ENCODE measurements at regions not wholly inside any gene's neighbourhood (a gene's known extent, or its start where the extent isn't known, plus 50 kb on each side); places are given as distances from the start of the nearest gene placed in this dataset.
A peak's percentile ranks its signal among the peaks of the same experiment; 100 is the strongest.

GRCh38 chrX:13902406-13902805 is 85.5 kb upstream of the GPM6B start:
- no peak for DNase-seq

GRCh38 chrX:13901354-13901753 is 84.5 kb upstream of the GPM6B start:
- DNase-seq: no peak

GRCh38 chrX:13900351-13900750 is 83.5 kb upstream of the GPM6B start:
- no peak for DNase-seq

GRCh38 chrX:13899607-13900006 is 82.7 kb upstream of the GPM6B start:
- DNase-seq: peak; percentile 37

GRCh38 chrX:13898603-13899002 is 81.7 kb upstream of the GPM6B start:
- DNase-seq: no peak

DNA sequence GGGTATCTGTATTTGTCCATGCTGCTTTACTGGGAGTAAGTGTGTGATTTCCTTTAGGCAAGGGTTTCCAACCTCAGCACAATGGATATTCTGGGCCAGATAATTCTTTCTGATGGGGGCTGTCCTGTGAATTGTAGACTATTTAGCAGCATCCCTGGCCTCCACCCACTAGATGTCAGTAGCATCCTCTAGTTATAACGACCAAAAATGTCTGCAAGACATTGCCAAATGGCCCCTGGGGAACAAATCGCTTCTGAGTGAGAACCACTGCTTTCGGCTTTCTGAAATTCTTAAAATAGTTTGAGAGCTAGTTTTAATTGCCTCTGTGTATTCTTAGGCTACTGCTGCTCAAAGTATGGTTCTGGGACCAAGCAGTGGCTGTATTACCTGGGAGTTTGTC is 81.2 kb upstream of the GPM6B start:
- no peak for DNase-seq

GRCh38 chrX:13897566-13897965 is 80.7 kb upstream of the GPM6B start:
- no peak for DNase-seq

- no peak for DNase-seq
These were observed 78.1 kb upstream of the GPM6B start for GRCh38 chrX:13894888-13895565.

DNA sequence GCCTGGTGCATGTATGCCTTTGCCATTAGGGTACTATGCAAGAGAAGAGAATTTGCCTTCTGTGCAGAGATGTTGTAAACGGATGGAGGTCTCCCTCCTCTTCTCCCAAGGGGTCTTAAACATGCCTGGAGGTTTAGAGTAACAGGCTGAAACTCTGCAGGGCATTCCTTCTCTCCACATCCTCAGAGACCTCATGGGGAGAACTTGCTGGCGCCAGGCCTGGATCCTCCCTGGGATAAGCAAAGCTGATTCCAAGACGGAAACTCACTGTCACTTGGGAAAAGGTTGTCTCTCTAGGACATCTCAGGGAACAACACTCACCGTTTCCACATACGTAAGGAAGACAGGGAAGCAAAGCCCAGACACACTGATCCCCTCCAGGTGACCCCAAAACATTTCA is 76.9 kb upstream of the GPM6B start:
- no peak for DNase-seq

DNA sequence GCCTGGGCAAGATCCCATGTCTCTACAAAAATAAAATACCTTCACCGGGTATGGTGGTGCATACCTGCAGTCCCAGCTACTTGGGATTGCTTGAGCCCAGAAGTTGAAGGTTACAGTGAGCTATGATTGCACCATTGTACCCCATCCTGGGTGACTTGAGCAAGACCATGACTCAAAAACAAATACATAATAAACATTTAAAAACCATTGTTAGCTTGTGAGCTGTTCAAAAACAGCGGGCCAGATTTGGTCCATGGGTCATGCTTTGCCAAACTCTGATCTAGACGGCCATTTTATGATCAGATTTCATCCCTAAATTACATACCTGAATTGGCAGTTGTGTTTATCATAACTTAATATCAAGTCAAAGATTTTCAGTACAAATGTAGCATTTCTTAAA is 76.0 kb upstream of the GPM6B start:
- no peak for DNase-seq

GRCh38 chrX:13891377-13892140 is 74.7 kb upstream of the GPM6B start:
- no peak for DNase-seq

DNA sequence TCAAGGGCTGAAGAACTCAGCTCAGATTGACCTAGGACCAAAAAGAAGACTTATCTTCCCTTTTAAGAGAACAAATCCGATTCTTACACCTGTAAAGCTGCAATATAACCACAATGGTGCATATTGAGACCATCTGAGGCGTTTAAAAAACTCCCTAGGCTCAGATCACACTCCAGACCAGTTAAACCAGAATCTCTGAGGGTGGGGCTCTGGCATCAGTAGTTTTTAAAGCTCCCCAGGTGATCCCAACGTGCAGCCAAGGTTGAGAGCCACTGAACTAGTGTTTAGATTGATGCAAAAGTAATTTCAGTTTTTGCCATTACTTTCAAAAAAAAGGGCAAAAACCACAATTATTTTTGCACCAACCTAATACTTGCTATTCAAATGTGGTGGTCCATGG is 73.9 kb upstream of the GPM6B start:
- DNase-seq: no peak

DNA sequence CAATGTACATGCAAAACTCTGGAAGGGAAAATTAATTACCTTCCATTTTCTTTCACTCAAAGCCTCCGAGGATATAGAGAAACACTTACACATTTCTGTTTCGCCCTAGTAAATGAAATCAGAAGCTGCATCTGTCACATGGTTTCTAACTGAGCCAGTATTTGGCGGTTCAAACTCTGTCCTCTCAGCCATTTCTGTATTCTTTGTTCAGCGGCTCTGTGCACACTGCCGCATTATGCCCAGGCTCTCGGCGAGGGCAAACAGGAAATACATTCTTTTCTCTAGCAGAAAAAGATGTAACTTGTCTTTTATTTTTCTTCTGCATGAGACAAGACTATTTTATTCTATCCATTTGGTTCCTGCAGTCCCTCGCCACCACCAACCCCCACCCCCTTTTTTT is 71.4 kb upstream of the GPM6B start:
- DNase-seq: no peak

DNA sequence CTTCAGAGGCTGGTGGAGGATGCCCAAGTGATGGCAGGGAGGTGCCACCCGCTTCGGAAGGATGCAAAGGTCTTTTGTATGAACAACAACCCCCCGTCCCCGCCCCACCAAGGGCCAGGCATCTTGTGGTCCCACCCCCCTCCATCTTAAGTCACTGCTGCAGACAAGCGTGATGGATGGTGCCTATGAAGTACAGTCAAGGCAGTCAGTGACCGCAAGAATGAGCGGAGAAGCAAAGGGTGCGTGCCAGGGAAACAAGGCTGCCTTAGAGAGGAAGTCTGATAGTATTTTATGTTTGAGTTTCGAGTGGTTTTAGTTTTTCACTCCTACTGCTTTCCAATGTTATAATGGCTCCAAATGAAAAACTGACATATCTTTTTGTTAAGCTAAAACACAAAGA is 68.7 kb upstream of the GPM6B start:
- DNase-seq: no peak

GRCh38 chrX:13876652-13877051 is 59.8 kb upstream of the GPM6B start:
- no peak for DNase-seq

DNA sequence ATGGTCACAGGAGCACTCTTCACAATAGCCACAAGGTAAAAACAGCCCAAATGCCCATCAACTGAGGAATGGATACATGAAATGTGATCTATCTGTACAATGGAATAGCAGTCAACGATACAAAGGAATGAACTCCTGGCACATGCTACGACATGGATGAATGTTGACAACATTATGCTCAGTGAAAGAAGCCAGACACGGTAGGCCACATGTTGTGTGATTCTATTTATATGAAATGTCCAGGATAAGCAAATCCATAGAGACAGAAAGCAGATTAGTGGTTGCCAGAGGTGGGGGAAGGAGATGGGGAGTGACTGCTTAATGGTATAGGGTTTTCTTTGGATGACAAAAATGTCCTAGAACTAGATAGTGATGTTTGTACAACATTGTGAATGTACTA is 58.7 kb upstream of the GPM6B start:
- no peak for DNase-seq

GRCh38 chrX:13868591-13868990 is 51.7 kb upstream of the GPM6B start:
- DNase-seq: no peak
